ENCODE measurements at regions not wholly inside any gene's neighbourhood (a gene's known extent, or its start where the extent isn't known, plus 50 kb on each side); places are given as distances from the start of the nearest gene placed in this dataset.

- H3K36me3 ChIP-seq = no peaks in the 10 kb centered on the region
- H3K27ac ChIP-seq = no peak overlapping the region
- no peak for DNase-seq
- no peaks in the 10 kb centered on the region for H3K9me3 ChIP-seq (ENCODE audit: severe bottlenecking)
- H3K27me3 ChIP-seq (ENCODE audit: insufficient read depth, low read depth, severe bottlenecking) = no peaks in the 10 kb centered on the region
- TF ChIP-seq CTCF (IDR thresholded peaks at IDR 0.05; ENCODE audit: low read depth, low read length) = no peak
- no peak overlapping the region for H3K4me3 ChIP-seq (ENCODE audit: low read depth, low read length)
These were observed 56.0 kb upstream of the TAB2 start for GRCh38 chr6:149261364-149262040.

GRCh38 chr6:149263321-149263720 lies 54.2 kb upstream of the TAB2 start:
- Histone ChIP-seq H3K9me3 (ENCODE audit: severe bottlenecking) (no peaks in the 10 kb centered on the region), H3K36me3 (no peaks in the 10 kb centered on the region), H3K27me3 (ENCODE audit: insufficient read depth, low read depth, severe bottlenecking) (no peaks in the 10 kb centered on the region), H3K27ac (no peak overlapping the region), H3K4me3 (ENCODE audit: low read depth, low read length) (no peak overlapping the region)
- no peak for DNase-seq
- no peak for TF ChIP-seq CTCF (IDR thresholded peaks at IDR 0.05; ENCODE audit: low read depth, low read length)

- H3K27ac ChIP-seq = no peak overlapping the region
- TF ChIP-seq CTCF (IDR thresholded peaks at IDR 0.05; ENCODE audit: low read depth, low read length) = no peak
- H3K27me3 ChIP-seq (ENCODE audit: insufficient read depth, low read depth, severe bottlenecking) = no peaks in the 10 kb centered on the region
- H3K9me3 ChIP-seq (ENCODE audit: severe bottlenecking) = no peaks in the 10 kb centered on the region
- H3K4me3 ChIP-seq (ENCODE audit: low read depth, low read length) = no peak overlapping the region
- DNase-seq = no peak
- no peaks in the 10 kb centered on the region for H3K36me3 ChIP-seq
These were observed 52.9 kb upstream of the TAB2 start for GRCh38 chr6:149264629-149265028.

- no peak for DNase-seq
- no peak overlapping the region for H3K4me3 ChIP-seq (ENCODE audit: low read depth, low read length)
These were observed 51.6 kb upstream of the TAB2 start for GRCh38 chr6:149265945-149266344.

GRCh38 chr6:149266659-149267058 lies 50.9 kb upstream of the TAB2 start:
- Histone ChIP-seq H3K4me3 (ENCODE audit: low read depth, low read length) (no peak overlapping the region), H3K9me3 (ENCODE audit: severe bottlenecking) (no peaks in the 10 kb centered on the region), H3K36me3 (no peaks in the 10 kb centered on the region), H3K27me3 (ENCODE audit: insufficient read depth, low read depth, severe bottlenecking) (no peaks in the 10 kb centered on the region), H3K27ac (no peak overlapping the region)
- TF ChIP-seq CTCF (IDR thresholded peaks at IDR 0.05; ENCODE audit: low read depth, low read length) = no peak
- DNase-seq = no peak

More at GRCh38 chr6:149265945-149266344, 51.6 kb upstream of the TAB2 start:
- Histone ChIP-seq H3K27me3 (ENCODE audit: insufficient read depth, low read depth, severe bottlenecking) (no peaks in the 10 kb centered on the region), H3K27ac (no peak overlapping the region), H3K9me3 (ENCODE audit: severe bottlenecking) (no peaks in the 10 kb centered on the region), H3K36me3 (no peaks in the 10 kb centered on the region)
- TF ChIP-seq CTCF (IDR thresholded peaks at IDR 0.05; ENCODE audit: low read depth, low read length) = no peak

- TF ChIP-seq CTCF (IDR thresholded peaks at IDR 0.05; ENCODE audit: low read depth, low read length) = no peak
- H3K4me3 ChIP-seq (ENCODE audit: low read depth, low read length) = no peak overlapping the region
- H3K27ac ChIP-seq = no peak overlapping the region
- no peak for DNase-seq
- H3K36me3 ChIP-seq = no peaks in the 10 kb centered on the region
- no peaks in the 10 kb centered on the region for H3K9me3 ChIP-seq (ENCODE audit: severe bottlenecking)
- H3K27me3 ChIP-seq (ENCODE audit: insufficient read depth, low read depth, severe bottlenecking) = no peaks in the 10 kb centered on the region
These were observed 50.4 kb upstream of the TAB2 start for GRCh38 chr6:149267072-149267471.

Measured in WERI-Rb-1 (cell line).